CD1c-positive myeloid dendritic cell (primary cell): ENCODE measurements at regions not wholly inside any gene's neighbourhood (a gene's known extent, or its start where the extent isn't known, plus 50 kb on each side); places are given as distances from the start of the nearest gene placed in this dataset.
"Not testable (repeated sequence)": the region's sequence is repeated elsewhere in the genome, so short reads cannot be mapped to it uniquely, and the experiment has no call there.

Source experiments
- DNase-seq: peaks from one replicate; pipeline ENCODE4 v3.0.0-alpha.2; 2016; ENCODE audit errors: extremely low spot score

GRCh38 chr10:35934642-35934995, 292.5 kb upstream of the FZD8 start:
- no peak for DNase-seq

GRCh38 chr10:35933940-35934641, 292.0 kb upstream of the FZD8 start:
- DNase-seq, result no peak

GRCh38 chr10:35933491-35933890, 291.4 kb upstream of the FZD8 start:
- DNase-seq, result no peak

GRCh38 chr10:35929962-35930361, 287.9 kb upstream of the FZD8 start:
- not testable (repeated sequence) for DNase-seq

GRCh38 chr10:35928748-35929147, 286.7 kb upstream of the FZD8 start:
- DNase-seq, result no peak

GRCh38 chr10:35927990-35928488, 285.9 kb upstream of the FZD8 start:
- no peak for DNase-seq

GRCh38 chr10:35927341-35927740, 285.2 kb upstream of the FZD8 start:
- no peak for DNase-seq

GRCh38 chr10:35926846-35927245, 284.8 kb upstream of the FZD8 start:
- DNase-seq, result no peak

GRCh38 chr10:35925493-35925892, 283.4 kb upstream of the FZD8 start:
- no peak for DNase-seq

GRCh38 chr10:35924759-35925158, 282.7 kb upstream of the FZD8 start:
- DNase-seq, result no peak

GRCh38 chr10:35922876-35923600, 280.9 kb upstream of the FZD8 start:
- no peak for DNase-seq

- no peak for DNase-seq
Observed at GRCh38 chr10:35921866-35922350, 279.8 kb upstream of the FZD8 start.

GRCh38 chr10:35916791-35917190, 274.7 kb upstream of the FZD8 start:
- no peak for DNase-seq

- no peak for DNase-seq
Observed at GRCh38 chr10:35913628-35914027, 271.5 kb upstream of the FZD8 start.

GRCh38 chr10:35912615-35913569, 270.8 kb upstream of the FZD8 start:
- DNase-seq, result no peak

GRCh38 chr10:35911954-35912353, 269.9 kb upstream of the FZD8 start:
- DNase-seq, result no peak

- DNase-seq, result no peak
Observed at GRCh38 chr10:35911233-35911632, 269.1 kb upstream of the FZD8 start.

GRCh38 chr10:35910234-35910633, 268.1 kb upstream of the FZD8 start:
- no peak for DNase-seq

- no peak for DNase-seq
Observed at GRCh38 chr10:35909121-35909720, 267.1 kb upstream of the FZD8 start.

GRCh38 chr10:35908451-35908850, 266.4 kb upstream of the FZD8 start:
- no peak for DNase-seq

GRCh38 chr10:35907548-35907947, 265.5 kb upstream of the FZD8 start:
- DNase-seq, result no peak

GRCh38 chr10:35906155-35906554, 264.1 kb upstream of the FZD8 start:
- DNase-seq, result no peak
